H1 (cell line): ENCODE measurements at regions not wholly inside any gene's neighbourhood (a gene's known extent, or its start where the extent isn't known, plus 50 kb on each side); places are given as distances from the start of the nearest gene placed in this dataset.

Experiments used
- CTCF ChIA-PET: fragments of 300-600 bp; sonication (Branson Sonifier 250); formaldehyde crosslinking; loops from one replicate; lab custom pipeline; 2021; ENCODE audit not compliant: partially characterized antibody; lab: Charles Lee
- POLR2A ChIA-PET: fragments of 300-600 bp; sonication (Branson Sonifier 250); formaldehyde crosslinking; loops from one replicate; lab custom pipeline; 2021; ENCODE audit warnings: inconsistent platforms; ENCODE audit not compliant: partially characterized antibody; lab: Charles Lee
- DNase-seq, 2 experiments: peaks; one replicate each; pipeline versions ENCODE4 v3.0.0 to v3.0.0-alpha.2; 2010 to 2022; ENCODE audit warnings: low spot score in 2 of 2, low read depth in 1 of 2, mixed read lengths in 1 of 2
- FAIRE-seq: peaks from 2 replicates; lab custom pipeline; 2011; peaks lifted over from hg19 to GRCh38; lab: Jason Lieb, UNC
- H2AFZ ChIP-seq: 2 replicates; pipeline ENCODE4 v1.8.1; 2012; ENCODE audit warnings: low read length, inconsistent platforms
- H2AK5ac ChIP-seq: 2 replicates; pipeline ENCODE4 v1.6.1; 2013; ENCODE audit warnings: low read depth, low read length
- H2BK120ac ChIP-seq: replicated peaks from 2 replicates; pipeline ENCODE3; 2013; ENCODE audit warnings: low read depth, low read length, inconsistent platforms
- H2BK12ac ChIP-seq: 2 replicates; pipeline ENCODE4 v1.6.1; 2013; ENCODE audit warnings: low read depth, low read length
- H2BK15ac ChIP-seq: 2 replicates; pipeline ENCODE4 v1.6.1; 2013; ENCODE audit warnings: low read length
- H2BK20ac ChIP-seq: 2 replicates; pipeline ENCODE4 v1.6.1; 2013; ENCODE audit warnings: low read length
- H2BK5ac ChIP-seq: 2 replicates; pipeline ENCODE4 v1.6.1; 2013; ENCODE audit warnings: low read depth, low read length
- H3K14ac ChIP-seq: 2 replicates; pipeline ENCODE4 v1.6.1; 2013; ENCODE audit warnings: inconsistent platforms; ENCODE audit not compliant: insufficient read length
- H3K18ac ChIP-seq: 2 replicates; pipeline ENCODE4 v1.6.1; 2013; ENCODE audit warnings: low read length; ENCODE audit errors: extremely low read depth
- H3K23ac ChIP-seq: 2 replicates; pipeline ENCODE4 v1.6.1; 2013; ENCODE audit warnings: inconsistent platforms; ENCODE audit not compliant: insufficient read length
- H3K23me2 ChIP-seq: 2 replicates; pipeline ENCODE4 v1.6.1; 2013; ENCODE audit warnings: low read depth, low read length
- H3K27ac ChIP-seq: 2 replicates; pipeline ENCODE4 v1.6.1; 2011; ENCODE audit warnings: low read depth, low read length, inconsistent platforms
- H3K27me3 ChIP-seq, 4 experiments: replicated peaks in 1 of 4; 1 replicate in 1 of 4; 2 replicates in 3 of 4; pipeline versions ENCODE4 v1.6.1 to v1.8.1; 2011 to 2013; ENCODE audit warnings: low read length in 3 of 4, mild to moderate bottlenecking in 3 of 4, inconsistent platforms in 2 of 4, mixed read lengths in 2 of 4, moderate library complexity in 1 of 4; ENCODE audit not compliant: control insufficient read depth in 3 of 4, insufficient read depth in 3 of 4; ENCODE audit errors: extremely low read depth in 1 of 4
- H3K36me3 ChIP-seq, 4 experiments: 2 replicates each; pipeline versions ENCODE4 v1.6.1 to v1.8.1; 2011 to 2013; ENCODE audit warnings: mild to moderate bottlenecking in 4 of 4, low read length in 3 of 4, moderate library complexity in 2 of 4, control low read depth in 1 of 4, inconsistent platforms in 1 of 4; ENCODE audit not compliant: insufficient read depth in 4 of 4, control insufficient read depth in 2 of 4
- H3K4ac ChIP-seq: replicated peaks from 2 replicates; pipeline ENCODE3; 2013; ENCODE audit warnings: low read length, low read depth, mixed read lengths, inconsistent platforms; ENCODE audit not compliant: insufficient read length
- H3K4me1 ChIP-seq, 4 experiments: replicated peaks in 1 of 4; 1 replicate in 1 of 4; 2 replicates in 3 of 4; pipeline versions ENCODE4 v1.6.1 to v1.8.1; 2011 to 2013; ENCODE audit warnings: low read length in 3 of 4, inconsistent platforms in 2 of 4, mixed read lengths in 1 of 4; ENCODE audit not compliant: insufficient read depth in 4 of 4, control insufficient read depth in 3 of 4
- H3K4me2 ChIP-seq, 2 experiments: 2 replicates each; pipeline versions ENCODE4 v1.6.1 to v1.8.1; 2011 to 2013; ENCODE audit warnings: low read depth in 2 of 2, low read length in 2 of 2, control low read depth in 1 of 2, inconsistent platforms in 1 of 2, mild to moderate bottlenecking in 1 of 2; ENCODE audit not compliant: insufficient read depth in 1 of 2
- H3K4me3 ChIP-seq, 4 experiments: fragments of 200-600, 300-600 bp in 1 of 4; sonication (generic), shearing (Covaris generic), sonication (Bioruptor Twin) in 1 of 4; 2 replicates each; pipeline versions ENCODE4 v1.5.1 to v1.8.1; 2011 to 2016; ENCODE audit warnings: low read length in 4 of 4, low read depth in 3 of 4, control low read depth in 2 of 4, inconsistent platforms in 2 of 4, mild to moderate bottlenecking in 2 of 4, mixed read lengths in 1 of 4, moderate library complexity in 1 of 4; ENCODE audit not compliant: insufficient read depth in 2 of 4; ENCODE audit errors: extremely low read depth in 1 of 4
- H3K56ac ChIP-seq: replicated peaks from 2 replicates; pipeline ENCODE3; 2013; ENCODE audit warnings: low read depth, mild to moderate bottlenecking, mixed read lengths, low read length, inconsistent platforms; ENCODE audit not compliant: insufficient read length
- H3K79me1 ChIP-seq: 2 replicates; pipeline ENCODE4 v1.6.1; 2013; ENCODE audit warnings: low read depth, low read length, control low read depth
- H3K79me2 ChIP-seq, 2 experiments: 2 replicates each; pipeline versions ENCODE4 v1.6.1 to v1.8.1; 2012 to 2013; ENCODE audit warnings: low read length in 2 of 2, mild to moderate bottlenecking in 2 of 2, inconsistent platforms in 1 of 2; ENCODE audit not compliant: insufficient read depth in 2 of 2, control insufficient read depth in 1 of 2
- H3K9ac ChIP-seq, 4 experiments: replicated peaks in 1 of 4; 1 replicate in 1 of 4; 2 replicates in 3 of 4; pipeline versions ENCODE4 v1.6.1 to v1.8.1; 2011 to 2013; ENCODE audit warnings: low read depth in 3 of 4, low read length in 3 of 4, control low read depth in 2 of 4, mild to moderate bottlenecking in 2 of 4, moderate library complexity in 2 of 4, inconsistent platforms in 1 of 4; ENCODE audit errors: extremely low read depth in 1 of 4
- H3K9me3 ChIP-seq, 2 experiments: 2 replicates each; pipeline versions ENCODE4 v1.6.1 to v1.8.1; 2012 to 2013; ENCODE audit warnings: mild to moderate bottlenecking in 2 of 2, moderate library complexity in 2 of 2, control low read depth in 1 of 2, inconsistent platforms in 1 of 2, low read depth in 1 of 2, low read length in 1 of 2, mixed read lengths in 1 of 2; ENCODE audit not compliant: insufficient read depth in 2 of 2
- H4K20me1 ChIP-seq, 2 experiments: replicated peaks in 1 of 2; 2 replicates each; pipeline versions ENCODE3 to v1.8.1; 2011 to 2013; ENCODE audit warnings: inconsistent platforms in 2 of 2, low read length in 2 of 2, mild to moderate bottlenecking in 1 of 2; ENCODE audit not compliant: insufficient read depth in 2 of 2, control insufficient read depth in 1 of 2
- H4K5ac ChIP-seq: 2 replicates; pipeline ENCODE4 v1.6.1; 2013; ENCODE audit warnings: low read length, low read depth, mixed read lengths, inconsistent platforms; ENCODE audit not compliant: insufficient read length
- H4K8ac ChIP-seq: 2 replicates; pipeline ENCODE4 v1.8.0; 2013; ENCODE audit warnings: mild to moderate bottlenecking, moderate library complexity, low read length, inconsistent platforms; ENCODE audit not compliant: insufficient read depth; ENCODE audit errors: extremely low read depth
- H4K91ac ChIP-seq: replicated peaks from 2 replicates; pipeline ENCODE3; 2013; ENCODE audit warnings: low read length, mixed read lengths, inconsistent platforms; ENCODE audit not compliant: insufficient read length
- ASH2L ChIP-seq: fragments of 200-600, 300-600 bp; sonication (generic); IDR thresholded peaks from one replicate; pipeline ENCODE4 v1.7.1; 2017; ENCODE audit warnings: low read length
- BACH1 ChIP-seq: IDR thresholded peaks from 2 replicates; pipeline ENCODE4 v1.6.1; 2012; ENCODE audit warnings: low read length, improper control_type of control experiment
- CHD2 ChIP-seq: IDR thresholded peaks from 2 replicates; pipeline ENCODE4 v1.6.1; 2012; ENCODE audit warnings: low read length, improper control_type of control experiment
- GABPA ChIP-seq: IDR thresholded peaks from 2 replicates; pipeline ENCODE4 v1.6.1; 2011; ENCODE audit warnings: mild to moderate bottlenecking, low read length, moderate library complexity, borderline replicate concordance; ENCODE audit not compliant: insufficient read depth
- GTF2F1 ChIP-seq: IDR thresholded peaks from 2 replicates; pipeline ENCODE4 v1.6.1; 2012; ENCODE audit warnings: low read depth, low read length, improper control_type of control experiment, borderline replicate concordance
- JUND ChIP-seq: IDR thresholded peaks from 2 replicates; pipeline ENCODE4 v1.6.1; 2011; ENCODE audit warnings: mild to moderate bottlenecking, improper control_type of control experiment, low read length
- KDM5A ChIP-seq: fragments of 200-600 bp; IDR thresholded peaks from 2 replicates; pipeline ENCODE4 v1.7.1; 2012; ENCODE audit warnings: mild to moderate bottlenecking, low read length, inconsistent platforms, mixed read lengths
- POLR2AphosphoS5 ChIP-seq: IDR thresholded peaks from 2 replicates; pipeline ENCODE4 v1.6.1; 2011; ENCODE audit warnings: low read depth, low read length
- POU5F1 ChIP-seq: IDR thresholded peaks from 2 replicates; pipeline ENCODE4 v1.6.1; 2011; ENCODE audit warnings: low read depth, mild to moderate bottlenecking, low read length, moderate library complexity
- RBBP5 ChIP-seq: IDR thresholded peaks from 2 replicates; pipeline ENCODE4 v1.7.1; 2012; ENCODE audit warnings: low read depth, mild to moderate bottlenecking, inconsistent platforms, low read length, moderate library complexity, borderline replicate concordance
- RNF2 ChIP-seq: fragments of 200-900, 300-1000 bp; sonication (generic); IDR thresholded peaks from 2 replicates; pipeline ENCODE4 v1.7.1; 2016; ENCODE audit warnings: borderline replicate concordance, low read depth, mild to moderate bottlenecking, antibody characterized with exemption, low read length; ENCODE audit not compliant: poor library complexity, severe bottlenecking; ENCODE audit errors: missing control alignments
- SAP30 ChIP-seq: fragments of 300-600 bp; sonication (generic); IDR thresholded peaks from 2 replicates; pipeline ENCODE4 v1.7.1; 2012; ENCODE audit warnings: low read length, moderate library complexity, mild to moderate bottlenecking, inconsistent platforms; ENCODE audit not compliant: insufficient read depth, insufficient replicate concordance
- SIRT6 ChIP-seq: IDR thresholded peaks from one replicate; pipeline ENCODE4 v1.7.1; 2012; ENCODE audit warnings: low read length, inconsistent platforms
- TBP ChIP-seq: IDR thresholded peaks from 2 replicates; pipeline ENCODE4 v1.6.1; 2011; ENCODE audit warnings: low read depth, low read length, improper control_type of control experiment
- TCF12 ChIP-seq: IDR thresholded peaks from 2 replicates; pipeline ENCODE4 v1.6.1; 2011; ENCODE audit warnings: low read depth, mild to moderate bottlenecking, low read length
- TEAD4 ChIP-seq: IDR thresholded peaks from 2 replicates; pipeline ENCODE4 v1.6.1; 2012; ENCODE audit warnings: low read depth, low read length, inconsistent platforms, mixed read lengths
- WGBS, 2 experiments: shearing (Covaris generic) in 1 of 2; methylation state at CpG; one replicate each; pipeline versions ENCODE4 v1.1.6 to v1.1.7; 2013 to 2015; ENCODE audit warnings: low lambda C conversion rate in 2 of 2, mixed read lengths in 2 of 2, inconsistent platforms in 1 of 2, low coverage in 1 of 2, missing lambda C conversion rate in 1 of 2; ENCODE audit not compliant: insufficient replicate concordance in 2 of 2, insufficient coverage in 1 of 2, insufficient read length in 1 of 2; ENCODE audit errors: extremely low coverage in 1 of 2, missing lambda C conversion rate in 1 of 2; 5-methylcytosine and 5-hydroxymethylcytosine counted together

- H2BK15ac ChIP-seq = no peak overlapping the region
- no peak overlapping the region for H3K18ac ChIP-seq
- no peak overlapping the region for H2BK20ac ChIP-seq
- no peak overlapping the region for H3K27ac ChIP-seq
- H2AFZ ChIP-seq = no peak overlapping the region
- no peak overlapping the region for H2BK120ac ChIP-seq
- H2BK12ac ChIP-seq = no peak overlapping the region
- POLR2A ChIA-PET = no interaction called here
- H4K8ac ChIP-seq = no peak overlapping the region
- H3K4me3 ChIP-seq = no peak overlapping the region
- no peak overlapping the region for H3K4me2 ChIP-seq
- no peaks in the 10 kb centered on the region for H3K79me2 ChIP-seq
- TF ChIP-seq TBP (no peak), SIRT6 (no peak), RBBP5 (no peak), CHD2 (no peak), GABPA (no peak), JUND (no peak), KDM5A (no peak), POLR2AphosphoS5 (no peak), TEAD4 (no peak), RNF2 (no peak), ASH2L (no peak), POU5F1 (no peak), SAP30 (no peak), GTF2F1 (no peak), TCF12 (no peak), BACH1 (no peak)
- TF ChIP-seq, all 59 proteins: peak for 0
- Histone ChIP-seq H3K14ac (no peak overlapping the region), H3K9me3 (no peaks in the 10 kb centered on the region), H3K4me1 (no peaks in the 10 kb centered on the region), H3K27me3 (no peaks in the 10 kb centered on the region), H3K4ac (no peak overlapping the region), H4K91ac (no peak overlapping the region), H3K79me1 (no peaks in the 10 kb centered on the region), H3K56ac (no peak overlapping the region), H4K20me1 (no peaks in the 10 kb centered on the region), H4K5ac (no peak overlapping the region), H3K9ac (no peak overlapping the region), H2BK5ac (no peak overlapping the region), H2AK5ac (no peak overlapping the region), H3K23ac (no peak overlapping the region), H3K36me3 (no peaks in the 10 kb centered on the region), H3K23me2 (no peaks in the 10 kb centered on the region; the same call in 1 of the 2 replicates)
- WGBS, 2 experiments = 100% methylated on average over 2 of the region's 2 CpGs; no CpG with 5 or more reads in 1 of the 2 experiments
- no peak for FAIRE-seq
- no peak for DNase-seq
- CTCF ChIA-PET = interaction anchor here (0.6 kb wide), 1 partner anchor 1711 kb away, joined by 3 read pairs; no protein-coding TSS in a partner anchor
Observed at GRCh38 chr10:4639960-4640359, 186.0 kb upstream of the AKR1E2 start.
